NCI-H2107 (cell line): ENCODE measurements at regions not wholly inside any gene's neighbourhood (a gene's known extent, or its start where the extent isn't known, plus 50 kb on each side); places are given as distances from the start of the nearest gene placed in this dataset.
A peak's percentile ranks its signal among the peaks of the same experiment; 100 is the strongest.

Experiments used
- DNase-seq: peaks from one replicate; lab custom pipeline; 2025; lab: John Stamatoyannopoulos, UW

DNA sequence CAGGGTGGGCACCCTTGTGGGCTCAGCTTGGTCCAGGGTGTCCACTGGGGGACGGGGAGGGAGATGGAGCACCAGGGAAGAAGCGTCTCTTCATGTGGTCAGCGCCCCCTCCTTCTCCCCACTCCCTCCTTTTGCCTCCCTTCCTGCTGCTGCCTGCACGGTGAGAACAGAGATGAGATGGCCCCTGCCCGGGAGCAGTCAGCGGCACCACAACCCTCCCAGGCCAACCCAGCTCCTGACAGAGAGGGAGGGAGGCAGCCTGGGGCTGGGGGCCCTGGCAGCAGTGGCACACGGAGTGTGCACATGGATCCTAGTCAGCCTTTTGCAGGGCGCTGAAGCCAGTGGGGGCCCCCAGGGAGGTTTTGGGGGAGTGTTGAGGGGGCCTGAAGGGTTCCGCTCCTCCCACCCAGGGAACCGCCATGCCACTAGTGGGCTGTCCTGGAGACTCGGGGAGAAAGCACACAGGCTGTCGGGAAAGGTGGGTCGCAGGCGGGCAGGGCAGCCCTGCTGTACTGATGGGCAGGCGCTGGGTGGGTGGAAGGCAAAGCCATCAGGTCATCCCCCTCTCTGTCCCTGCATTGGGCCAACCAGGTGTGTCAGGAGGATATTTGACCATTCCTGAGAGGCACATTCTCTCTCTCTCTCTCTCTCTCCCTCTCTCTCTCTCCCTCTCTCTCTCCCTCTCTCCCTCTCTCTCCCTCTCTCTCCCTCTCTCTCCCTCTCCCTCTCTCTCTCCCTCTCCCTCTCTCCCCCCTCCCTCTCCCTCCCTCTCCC lies 94.3 kb upstream of the BHLHE23 start:
- no peak for DNase-seq

DNA sequence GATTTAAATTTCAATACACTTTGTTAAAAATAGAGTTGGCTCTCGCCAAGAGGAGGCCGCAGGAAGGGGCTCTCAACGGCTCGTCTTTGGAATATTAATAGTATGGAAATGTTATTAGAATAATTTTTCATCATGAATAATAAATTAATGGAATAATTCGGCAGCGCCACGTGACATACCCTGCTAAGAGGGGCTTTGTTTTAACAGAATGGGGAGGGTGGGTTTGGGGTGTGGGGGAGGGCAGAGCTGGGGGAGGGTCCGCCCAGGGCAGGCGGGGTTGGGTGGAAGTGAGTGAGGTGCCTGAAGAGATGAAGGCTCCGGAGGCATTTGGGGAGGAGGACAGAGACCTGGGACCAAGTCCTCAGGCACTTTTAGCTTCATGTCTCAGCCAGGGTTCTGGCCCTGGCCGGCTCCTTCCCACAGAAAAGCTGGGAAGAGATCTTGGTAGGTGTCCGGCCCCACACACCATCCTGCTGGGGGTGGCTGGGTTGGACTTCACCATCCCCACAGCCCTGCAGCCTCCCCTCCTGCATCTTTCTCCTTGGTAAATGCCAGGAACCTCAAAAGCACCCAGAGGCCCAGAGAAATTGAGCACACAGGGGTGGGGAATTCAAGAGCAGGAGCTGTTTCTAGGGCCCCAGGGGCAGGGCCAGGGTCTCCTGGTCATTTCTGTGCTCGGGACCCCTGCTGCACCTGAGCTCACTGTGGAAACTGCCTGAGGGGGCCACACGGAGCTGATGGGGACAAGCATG lies 93.6 kb upstream of the BHLHE23 start:
- DNase-seq: no peak

DNA sequence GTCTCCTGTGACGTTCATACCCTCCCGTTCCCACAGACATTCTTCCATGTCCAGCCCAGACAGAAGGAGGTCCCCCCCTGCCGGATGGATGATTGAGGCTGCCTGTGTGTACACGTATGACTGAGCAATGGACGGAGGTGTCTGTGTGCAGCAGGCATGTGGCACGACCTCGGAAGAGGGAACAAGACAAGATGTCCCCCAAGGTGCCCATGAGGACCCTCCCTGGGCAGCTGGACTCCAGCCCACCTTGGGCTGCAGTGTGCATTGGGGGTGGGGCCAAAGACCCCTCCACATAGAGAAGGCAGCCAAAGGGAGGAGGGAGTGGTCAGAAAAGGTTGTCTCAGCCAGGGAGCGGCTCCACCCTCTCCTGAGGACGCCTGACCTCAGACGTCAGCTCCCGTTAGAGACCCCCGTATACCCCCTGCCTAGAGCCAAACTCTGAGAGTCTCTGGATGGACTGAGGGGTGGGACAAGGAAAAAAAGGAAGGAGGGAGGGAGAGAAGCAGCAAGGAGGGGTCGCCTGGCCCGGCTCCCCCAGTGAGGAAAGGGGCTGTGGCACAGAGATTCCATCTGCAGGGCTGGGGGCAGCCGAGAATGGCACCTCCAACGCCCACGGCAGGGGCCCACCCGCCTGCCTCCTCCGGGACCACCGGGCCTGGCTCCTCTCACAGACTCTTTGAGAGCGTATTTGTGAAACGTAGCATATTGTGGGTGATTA lies 92.9 kb upstream of the BHLHE23 start:
- DNase-seq: no peak

DNA sequence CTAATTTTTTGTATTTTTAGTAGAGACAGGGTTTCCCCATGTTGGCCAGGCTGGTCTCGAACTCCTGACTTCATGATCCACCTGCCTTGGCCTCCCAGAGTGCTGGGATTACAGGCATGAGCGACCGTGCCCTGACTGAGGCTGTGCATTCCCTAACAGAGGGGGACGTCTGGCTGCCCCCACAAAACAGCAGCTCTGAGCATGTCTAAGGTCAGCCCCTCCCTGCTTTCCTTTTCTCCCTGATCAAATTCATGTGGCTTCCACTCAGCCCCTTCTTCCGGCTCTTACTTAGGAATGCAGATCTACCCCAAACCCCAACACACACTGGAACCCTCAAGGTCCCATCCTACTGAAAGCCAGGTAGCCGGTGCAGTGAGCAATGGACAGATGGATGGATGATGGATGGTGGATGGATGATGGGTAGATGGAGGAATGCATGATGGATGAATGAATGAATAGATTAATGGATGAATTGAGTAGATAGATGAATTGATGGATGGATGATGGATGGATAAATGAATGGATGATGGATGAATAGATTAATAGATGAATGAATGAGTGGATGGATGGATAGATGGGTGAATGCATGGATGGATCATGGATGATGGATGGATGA lies 91.5 kb upstream of the BHLHE23 start:
- DNase-seq: no peak

DNA sequence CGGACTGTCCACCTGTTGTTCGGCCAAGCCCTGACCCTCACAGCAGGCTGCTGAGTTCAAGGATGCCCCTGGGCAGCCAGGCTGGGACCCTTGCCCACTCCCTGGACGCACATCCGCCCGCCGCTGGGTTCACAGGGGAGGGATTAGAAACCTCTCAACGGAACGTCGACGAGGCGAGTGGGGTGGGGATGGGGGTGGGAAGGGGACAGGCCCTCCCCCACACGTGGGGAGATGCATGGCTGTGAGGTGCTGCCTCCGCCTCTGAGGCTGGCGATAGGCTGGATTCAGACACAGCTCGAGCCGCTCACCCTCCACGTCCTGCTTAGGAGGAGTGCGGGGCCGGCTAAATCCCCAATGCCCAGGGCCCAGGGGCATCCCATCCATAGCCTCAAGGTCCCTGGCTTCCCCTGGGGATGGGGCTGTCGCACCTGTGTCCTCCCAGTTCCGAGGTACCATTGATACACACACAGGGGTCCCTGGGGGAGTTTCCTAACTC lies 90.6 kb upstream of the BHLHE23 start:
- DNase-seq: no peak

DNA sequence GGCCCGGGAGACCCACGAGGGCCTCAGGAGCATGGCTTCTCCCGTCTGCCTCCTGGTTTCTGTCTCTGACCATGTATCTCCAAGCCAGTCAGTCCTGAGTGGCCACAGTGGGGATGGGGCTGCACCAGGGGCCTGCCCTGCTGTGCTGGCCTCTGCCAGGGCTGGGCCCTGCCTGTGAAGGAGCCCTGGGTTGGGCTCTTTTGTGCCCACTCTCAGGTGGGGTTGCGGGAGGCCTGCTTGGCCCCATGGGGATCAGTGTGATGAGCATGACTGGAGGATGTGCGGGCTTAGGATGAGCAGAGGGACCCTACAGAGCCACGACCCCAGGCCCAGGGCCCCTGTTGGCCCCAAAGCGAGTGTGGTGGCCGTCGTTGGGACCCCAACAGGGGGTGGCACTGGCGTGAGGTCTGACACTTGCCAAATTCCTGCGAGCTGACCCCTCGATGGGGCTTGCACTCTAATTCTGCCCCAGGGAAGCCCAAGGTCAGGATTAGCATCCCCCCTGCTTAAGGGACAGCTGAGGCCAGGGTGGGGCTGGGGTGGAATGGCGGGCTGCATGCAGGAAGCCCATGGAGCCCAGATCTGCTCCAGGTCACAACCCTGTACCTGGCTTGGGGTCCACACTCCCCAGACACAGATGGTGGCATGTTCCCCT lies 90.0 kb upstream of the BHLHE23 start:
- no peak for DNase-seq

DNA sequence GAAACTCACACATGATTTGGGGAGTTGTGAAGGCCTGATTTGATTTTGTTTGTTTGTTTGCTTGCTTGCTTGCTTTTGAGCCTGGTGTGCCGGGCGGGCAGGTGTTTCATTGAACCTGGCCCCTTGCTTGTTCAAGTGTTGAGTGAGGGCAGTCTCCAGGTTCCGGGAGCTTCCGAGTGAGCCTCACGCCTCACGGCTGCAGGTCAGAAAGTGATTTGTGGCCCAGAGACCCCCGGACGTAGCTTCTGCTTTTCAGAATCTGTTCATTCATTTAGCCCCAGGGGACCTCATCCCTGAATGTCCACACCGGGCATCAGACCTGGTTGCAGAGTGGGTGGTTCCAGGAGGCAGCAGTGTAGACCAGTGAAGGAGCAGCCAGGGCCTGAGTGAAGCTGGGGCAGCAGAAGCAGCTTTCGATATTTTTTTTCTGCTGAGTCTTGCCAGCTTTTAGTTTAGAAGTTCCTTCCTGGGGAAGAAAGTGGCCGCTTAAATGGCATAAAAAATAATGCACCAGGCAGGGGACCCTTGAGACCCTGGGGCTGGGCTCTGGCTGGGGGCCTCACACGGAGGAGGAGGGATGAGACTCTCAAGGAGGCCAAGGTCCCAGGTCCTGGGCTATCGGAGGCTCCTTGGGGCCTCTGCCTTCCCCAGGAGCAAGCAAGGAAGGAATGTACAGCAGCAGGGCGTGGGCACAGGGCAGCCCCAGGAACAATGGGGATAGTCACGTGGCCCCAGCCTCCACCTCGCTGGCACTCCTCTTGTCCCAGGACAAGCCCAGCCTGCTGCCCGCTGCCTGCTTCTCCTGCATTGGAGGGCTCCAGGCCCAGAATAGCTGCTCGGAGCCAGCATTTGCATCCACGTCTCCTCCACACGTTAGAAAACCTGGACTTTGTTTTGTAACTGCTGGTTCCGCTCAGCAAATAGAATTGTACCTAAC lies 89.2 kb upstream of the BHLHE23 start:
- no peak for DNase-seq

DNA sequence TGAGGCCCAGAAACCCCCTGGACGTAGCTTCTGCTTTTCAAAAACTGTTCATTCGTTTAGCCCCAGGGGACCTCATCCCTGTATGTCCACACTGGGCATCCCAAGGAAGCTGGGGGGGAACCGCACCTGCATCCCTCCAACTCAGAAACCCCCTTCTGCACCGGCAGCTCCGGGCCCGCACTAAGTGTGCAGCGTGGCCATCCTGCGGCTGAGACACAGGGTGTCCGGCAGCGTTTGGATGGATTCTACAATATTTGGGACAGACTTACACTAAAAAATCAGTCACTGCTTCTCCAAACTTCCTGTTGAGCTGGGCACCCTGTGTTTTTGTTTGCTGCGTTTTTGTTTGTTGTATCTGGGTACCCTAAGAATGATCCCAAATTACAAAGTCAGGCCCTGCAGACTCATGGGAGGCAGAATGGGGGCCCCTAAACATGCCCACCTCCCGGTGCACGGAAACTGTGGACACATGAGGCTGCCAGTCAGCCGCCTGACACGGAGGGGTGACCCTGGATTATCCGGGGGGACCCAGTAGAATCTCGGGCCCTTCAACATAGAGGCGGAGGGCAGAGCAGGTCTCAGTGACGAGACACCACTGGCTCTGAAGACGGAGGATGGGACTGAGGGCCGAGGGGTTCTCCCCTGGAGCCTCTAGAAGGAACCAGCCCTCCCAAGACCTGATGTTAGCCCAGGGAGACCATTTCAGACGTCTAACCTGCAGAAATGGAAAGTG lies 88.2 kb upstream of the BHLHE23 start:
- DNase-seq: no peak

DNA sequence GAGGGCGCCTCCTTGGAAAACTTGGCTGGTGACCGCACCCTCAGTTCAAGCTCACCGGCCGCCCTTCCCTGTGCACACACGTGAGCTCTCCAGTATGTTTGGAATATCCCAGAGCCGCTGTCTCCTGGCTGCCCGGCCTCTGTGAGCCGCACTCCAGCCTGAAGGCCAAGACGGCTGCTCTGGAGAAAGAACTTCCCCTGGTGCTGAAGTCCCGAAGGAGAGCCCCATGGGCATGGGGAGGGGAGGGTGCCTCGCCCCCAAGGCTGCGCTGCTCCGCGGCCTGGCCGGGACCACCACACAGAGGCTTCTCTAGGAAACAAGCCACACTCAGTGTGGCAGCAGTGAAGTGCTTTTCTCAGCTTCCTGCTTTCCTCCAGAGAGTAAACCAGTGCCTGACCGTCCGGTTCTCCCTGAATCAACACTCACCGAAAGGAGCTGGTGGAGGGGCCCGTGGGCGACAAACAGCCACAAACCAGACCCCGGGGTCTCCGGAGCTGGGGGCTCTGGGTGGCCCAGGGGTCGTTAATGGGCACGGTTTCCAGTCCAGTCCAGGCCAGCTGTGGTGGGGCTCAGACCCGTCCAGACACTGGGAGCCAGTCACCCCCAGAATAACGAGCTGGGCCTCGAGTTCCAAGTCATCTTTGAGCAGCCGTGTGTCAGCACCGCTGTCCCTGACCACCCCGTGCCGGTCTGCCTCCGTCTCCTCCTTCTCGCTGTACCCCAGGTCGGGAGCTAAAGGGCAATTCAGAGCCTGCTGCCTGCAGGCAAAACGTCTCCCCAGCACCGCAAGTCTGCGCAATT lies 87.4 kb upstream of the BHLHE23 start:
- no peak for DNase-seq

DNA sequence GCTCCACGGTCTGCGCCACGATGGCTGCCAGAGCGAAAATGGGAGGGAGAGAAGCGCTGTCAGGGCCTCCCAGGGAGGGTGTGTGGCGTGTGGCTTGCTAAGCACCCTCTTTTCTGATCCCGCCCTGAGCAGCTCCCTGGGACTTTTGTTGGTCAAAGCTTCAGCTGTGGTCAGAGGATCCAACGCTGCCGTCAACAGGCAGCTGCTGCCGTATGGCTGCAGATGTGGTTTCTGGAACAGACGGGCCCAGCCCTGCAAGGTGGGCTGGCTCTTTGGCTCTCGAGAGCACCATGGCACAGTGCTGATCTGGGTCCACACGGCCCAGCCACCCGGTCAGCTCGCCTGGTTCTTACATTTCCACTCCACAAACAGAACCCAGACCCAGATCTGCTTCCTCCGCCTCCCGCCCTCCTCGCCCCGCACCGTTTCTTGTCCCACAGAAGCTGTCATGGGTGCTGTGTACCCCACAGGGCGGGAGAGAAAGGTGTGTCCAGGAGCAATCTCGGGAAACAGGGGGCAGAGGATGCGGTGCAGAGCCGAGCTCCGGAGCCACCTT lies 86.0 kb upstream of the BHLHE23 start:
- DNase-seq: no peak

DNA sequence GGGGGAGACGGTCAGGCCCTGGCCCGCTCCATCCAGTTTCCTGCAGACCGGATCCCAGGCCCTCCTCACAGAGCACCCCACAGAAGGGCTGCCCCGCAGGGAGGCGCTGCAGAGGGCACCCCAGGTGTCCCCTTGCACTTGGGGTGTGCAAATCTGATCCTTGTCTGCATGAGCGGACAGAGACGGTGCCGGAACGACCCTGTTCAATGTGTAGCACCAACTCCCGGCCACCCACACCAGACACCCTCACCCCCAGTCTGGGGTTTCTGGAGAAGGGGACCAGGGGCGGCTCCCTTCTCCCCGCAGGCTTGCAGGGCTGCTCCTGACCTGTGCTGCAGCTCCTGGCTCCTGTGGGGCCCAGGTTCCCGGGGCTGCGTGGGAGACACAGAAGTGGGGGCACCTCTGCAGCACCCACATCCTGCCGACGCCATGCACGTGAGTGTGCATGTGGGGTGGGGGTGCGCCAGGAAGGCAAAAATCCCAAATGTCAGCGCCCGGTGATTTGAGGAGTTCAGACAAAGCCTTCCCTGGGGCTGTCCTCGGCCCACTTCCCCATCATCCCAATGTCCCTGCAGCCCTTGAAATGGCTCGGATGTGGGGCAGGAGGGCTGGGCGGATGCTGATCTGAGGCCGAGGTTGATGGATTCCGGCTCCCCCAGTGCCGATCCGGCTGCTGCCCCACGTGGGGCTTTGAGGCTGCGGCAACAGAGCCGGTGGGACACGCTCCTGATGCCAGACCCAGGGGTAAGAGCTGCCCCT lies 85.3 kb upstream of the BHLHE23 start:
- DNase-seq: no peak

DNA sequence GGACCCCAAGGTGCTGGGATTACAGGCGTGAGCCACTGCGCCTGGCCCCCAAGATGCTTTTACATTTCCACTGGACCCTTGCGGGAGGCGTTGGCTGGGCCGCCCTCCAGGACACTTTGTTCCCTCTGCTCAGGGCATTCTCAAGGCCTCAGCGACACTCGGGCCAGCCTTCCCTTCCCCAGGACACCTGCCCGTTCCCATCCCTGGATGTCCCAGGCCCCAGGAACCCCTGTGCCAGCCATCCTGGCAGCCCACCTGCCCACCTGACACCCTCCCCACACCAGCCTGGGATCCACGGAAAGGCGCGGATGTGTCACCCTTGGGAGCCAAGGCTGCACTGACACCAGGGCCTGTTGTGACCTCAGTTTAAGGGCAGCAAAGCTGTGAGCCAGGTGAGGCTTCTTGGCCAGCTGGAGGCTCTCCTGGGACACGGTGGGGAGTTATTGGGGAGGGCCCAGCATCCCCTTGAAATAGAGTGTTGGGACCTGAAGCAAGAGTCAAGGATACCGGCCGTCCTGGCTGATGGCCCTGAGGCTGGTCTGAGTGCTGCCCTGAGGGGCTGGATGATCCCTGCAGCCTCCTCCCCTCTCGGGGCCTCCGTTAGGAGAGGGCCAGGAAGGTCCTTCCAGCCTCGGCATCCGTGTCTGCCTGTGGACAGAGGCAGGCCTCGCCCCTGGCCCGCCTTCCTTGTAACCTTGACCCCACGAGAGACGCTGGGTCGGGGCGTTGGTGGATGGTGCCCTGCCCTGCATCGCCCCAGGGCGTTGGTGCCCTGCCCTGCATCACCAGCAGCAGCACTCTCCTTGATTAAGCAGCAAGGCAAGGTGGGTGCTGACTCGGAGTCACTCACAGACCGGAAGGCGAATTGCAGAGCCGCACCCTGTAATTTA lies 84.2 kb upstream of the BHLHE23 start:
- DNase-seq: no peak

DNA sequence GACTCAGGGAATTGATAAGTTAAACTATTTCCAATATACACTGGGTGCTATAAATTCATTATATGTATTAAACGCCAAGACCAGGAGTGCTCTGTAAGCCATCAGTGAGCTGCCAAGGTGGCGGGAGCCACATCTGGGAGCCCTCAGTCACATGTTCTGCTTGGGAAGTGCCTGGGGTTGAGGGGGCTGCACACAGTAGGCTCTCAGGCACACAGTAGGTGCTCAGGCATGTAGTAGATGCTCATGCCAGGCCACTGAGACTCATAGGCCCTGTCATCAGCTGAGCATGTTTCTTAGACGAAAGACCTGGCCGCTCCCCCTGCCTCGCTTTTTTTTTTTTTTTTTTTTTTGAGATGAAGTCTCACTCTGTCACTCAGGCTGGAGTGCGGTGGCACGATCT lies 83.3 kb upstream of the BHLHE23 start:
- DNase-seq: no peak

DNA sequence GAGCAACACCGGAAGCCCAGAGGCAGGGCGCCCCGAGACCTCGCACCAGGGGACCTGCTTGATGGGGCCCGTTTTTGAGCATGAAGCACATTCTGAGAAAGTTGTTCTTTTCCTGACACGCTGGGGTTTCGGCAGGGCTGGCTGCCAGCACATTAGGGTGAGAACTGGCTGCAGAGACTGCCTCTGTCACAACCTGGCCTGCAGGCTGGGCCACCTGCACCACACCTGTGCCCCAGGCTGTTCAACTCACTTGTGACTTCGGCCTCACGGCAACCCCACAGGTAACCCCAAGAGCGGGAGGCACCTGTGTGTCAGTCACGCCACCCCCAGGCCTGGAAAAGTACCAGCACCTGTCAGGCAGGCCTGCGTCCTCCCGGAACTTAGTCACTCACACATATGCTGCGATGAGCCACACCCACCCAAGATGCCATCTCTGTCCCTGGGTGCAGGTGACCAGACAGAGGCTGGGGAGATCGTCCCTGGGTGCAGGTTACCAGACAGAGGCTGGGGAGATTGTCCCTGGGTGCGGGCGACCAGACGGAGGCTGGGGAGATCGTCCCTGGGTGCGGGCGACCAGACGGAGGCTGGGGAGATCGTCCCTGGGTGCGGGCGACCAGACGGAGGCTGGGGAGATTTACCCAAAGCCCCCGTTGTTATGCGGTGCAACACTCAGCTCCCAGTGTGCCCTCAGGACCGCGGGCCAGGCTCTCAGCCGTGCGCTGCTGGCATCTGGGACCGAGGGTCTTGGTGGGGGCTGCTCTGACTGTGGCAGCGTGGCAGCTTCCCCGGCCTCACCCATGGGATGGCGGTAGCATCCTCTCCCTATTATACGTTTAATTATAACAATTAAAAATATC lies 82.5 kb upstream of the BHLHE23 start:
- DNase-seq: no peak

DNA sequence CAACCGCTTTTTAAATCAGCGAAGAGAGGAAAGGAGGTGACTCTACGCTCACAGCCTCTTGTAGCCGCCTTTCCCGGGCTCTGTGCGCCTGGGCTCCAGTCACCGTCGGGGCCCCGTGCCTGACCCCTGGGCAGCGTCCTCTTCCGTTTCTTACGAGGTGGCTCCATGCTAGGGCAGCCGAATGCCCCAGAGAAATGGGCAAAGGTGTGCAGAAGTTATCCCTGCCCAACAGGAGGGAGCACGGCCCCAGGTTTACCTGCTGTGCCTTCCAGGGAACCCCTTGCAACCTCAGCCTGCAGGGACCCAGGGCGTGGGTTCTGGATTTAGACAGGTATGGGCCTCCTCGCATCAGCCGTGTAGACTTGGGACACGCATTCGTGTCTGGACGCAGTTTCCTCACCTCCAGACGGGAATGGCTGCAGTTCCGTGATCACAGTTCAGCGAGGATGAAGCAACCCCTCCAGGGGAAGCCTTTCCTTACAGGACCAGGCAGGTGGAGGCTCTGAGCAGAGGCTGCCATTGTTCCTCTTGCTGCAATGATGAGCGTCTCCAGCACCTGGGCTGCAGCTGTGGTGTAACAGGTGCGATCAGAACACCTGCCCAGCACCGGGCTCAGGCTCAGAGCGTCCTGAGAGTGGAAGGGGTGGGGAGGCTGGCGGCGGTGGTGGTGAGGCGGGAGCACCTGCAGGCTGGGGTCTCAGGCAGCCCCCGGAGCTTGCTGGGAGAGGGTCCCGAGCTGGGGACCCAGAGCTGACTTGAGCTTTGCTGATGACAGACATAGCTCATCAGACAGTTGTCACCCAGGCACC lies 81.3 kb upstream of the BHLHE23 start:
- DNase-seq: peak; percentile 44
